ENCODE measurements at regions not wholly inside any gene's neighbourhood (a gene's known extent, or its start where the extent isn't known, plus 50 kb on each side); places are given as distances from the start of the nearest gene placed in this dataset.
A peak's percentile ranks its signal among the peaks of the same experiment; 100 is the strongest.
"Not testable (repeated sequence)": the region's sequence is repeated elsewhere in the genome, so short reads cannot be mapped to it uniquely, and the experiment has no call there.

GRCh38 chr1:73452522-73452921, 745.5 kb downstream of the LRRIQ3 start:
- no peak overlapping the region for H3K4me3 ChIP-seq
- TF ChIP-seq, protein P1, sequence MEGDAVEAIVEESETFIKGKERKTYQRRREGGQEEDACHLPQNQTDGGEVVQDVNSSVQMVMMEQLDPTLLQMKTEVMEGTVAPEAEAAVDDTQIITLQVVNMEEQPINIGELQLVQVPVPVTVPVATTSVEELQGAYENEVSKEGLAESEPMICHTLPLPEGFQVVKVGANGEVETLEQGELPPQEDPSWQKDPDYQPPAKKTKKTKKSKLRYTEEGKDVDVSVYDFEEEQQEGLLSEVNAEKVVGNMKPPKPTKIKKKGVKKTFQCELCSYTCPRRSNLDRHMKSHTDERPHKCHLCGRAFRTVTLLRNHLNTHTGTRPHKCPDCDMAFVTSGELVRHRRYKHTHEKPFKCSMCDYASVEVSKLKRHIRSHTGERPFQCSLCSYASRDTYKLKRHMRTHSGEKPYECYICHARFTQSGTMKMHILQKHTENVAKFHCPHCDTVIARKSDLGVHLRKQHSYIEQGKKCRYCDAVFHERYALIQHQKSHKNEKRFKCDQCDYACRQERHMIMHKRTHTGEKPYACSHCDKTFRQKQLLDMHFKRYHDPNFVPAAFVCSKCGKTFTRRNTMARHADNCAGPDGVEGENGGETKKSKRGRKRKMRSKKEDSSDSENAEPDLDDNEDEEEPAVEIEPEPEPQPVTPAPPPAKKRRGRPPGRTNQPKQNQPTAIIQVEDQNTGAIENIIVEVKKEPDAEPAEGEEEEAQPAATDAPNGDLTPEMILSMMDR (IDR thresholded peaks at IDR 0.05) = no peak
- H3K36me3 ChIP-seq = no peaks in the 10 kb centered on the region
- ATAC-seq (no peak), DNase-seq (no peak)
- no peaks in the 10 kb centered on the region for H3K27me3 ChIP-seq
- no peaks in the 10 kb centered on the region for H3K9me3 ChIP-seq
- no peak overlapping the region for H3K27ac ChIP-seq
- intact Hi-C loops (cut with DNase I) = no loop called here
- H3K4me1 ChIP-seq = no peaks in the 10 kb centered on the region

DNA sequence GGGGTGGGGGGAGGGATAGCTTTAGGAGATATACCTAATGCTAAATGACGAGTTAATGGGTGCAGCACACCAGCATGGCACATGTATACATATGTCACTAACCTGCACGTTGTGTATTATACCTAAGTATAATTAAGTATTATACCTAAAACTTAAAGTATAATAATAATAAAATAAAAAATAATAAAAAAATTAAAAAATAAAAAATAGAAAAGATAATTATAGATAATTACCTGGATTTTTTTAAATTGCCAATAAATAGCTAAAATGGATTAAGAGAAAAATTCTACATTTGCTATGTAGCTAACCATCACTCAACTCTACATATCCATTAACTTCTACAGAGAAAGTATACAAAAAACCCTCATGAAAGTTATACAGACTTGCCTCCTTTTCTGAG, 747.3 kb downstream of the LRRIQ3 start:
- H3K27me3 ChIP-seq; H3K36me3 ChIP-seq; H3K4me3 ChIP-seq; ATAC-seq; intact Hi-C loops (cut with DNase I); H3K27ac ChIP-seq; DNase-seq; H3K4me1 ChIP-seq; H3K9me3 ChIP-seq: not testable (repeated sequence)

GRCh38 chr1:73411479-73411878, 786.5 kb downstream of the LRRIQ3 start:
- no peaks in the 10 kb centered on the region for H3K27me3 ChIP-seq
- DNase-seq (no peak), ATAC-seq (no peak)
- H3K36me3 ChIP-seq = no peaks in the 10 kb centered on the region
- no peaks in the 10 kb centered on the region for H3K4me1 ChIP-seq
- intact Hi-C loops (cut with DNase I) = no loop called here
- no peaks in the 10 kb centered on the region for H3K9me3 ChIP-seq
- H3K4me3 ChIP-seq = no peak overlapping the region
- no peak overlapping the region for H3K27ac ChIP-seq
- TF ChIP-seq, protein P1 (IDR thresholded peaks at IDR 0.05) = no peak

- DNase-seq (no peak), ATAC-seq (peak; percentile 48)
- intact Hi-C loops (cut with DNase I) = no loop called here
- Histone ChIP-seq H3K27me3 (no peaks in the 10 kb centered on the region), H3K4me3 (no peak overlapping the region), H3K27ac (no peak overlapping the region), H3K9me3 (no peaks in the 10 kb centered on the region), H3K36me3 (no peaks in the 10 kb centered on the region), H3K4me1 (no peaks in the 10 kb centered on the region)
- TF ChIP-seq, protein P1 (IDR thresholded peaks at IDR 0.05) = no peak
Measured at GRCh38 chr1:73401666-73402065, 796.3 kb downstream of the LRRIQ3 start.

GRCh38 chr1:73382966-73383365, 815.0 kb downstream of the LRRIQ3 start:
- Histone ChIP-seq H3K27me3 (no peaks in the 10 kb centered on the region), H3K36me3 (no peaks in the 10 kb centered on the region), H3K9me3 (no peaks in the 10 kb centered on the region), H3K27ac (no peak overlapping the region), H3K4me1 (no peaks in the 10 kb centered on the region), H3K4me3 (no peak overlapping the region)
- intact Hi-C loops (cut with DNase I) = no loop called here
- ATAC-seq (no peak), DNase-seq (no peak)
- TF ChIP-seq, protein P1 (IDR thresholded peaks at IDR 0.05) = no peak

DNA sequence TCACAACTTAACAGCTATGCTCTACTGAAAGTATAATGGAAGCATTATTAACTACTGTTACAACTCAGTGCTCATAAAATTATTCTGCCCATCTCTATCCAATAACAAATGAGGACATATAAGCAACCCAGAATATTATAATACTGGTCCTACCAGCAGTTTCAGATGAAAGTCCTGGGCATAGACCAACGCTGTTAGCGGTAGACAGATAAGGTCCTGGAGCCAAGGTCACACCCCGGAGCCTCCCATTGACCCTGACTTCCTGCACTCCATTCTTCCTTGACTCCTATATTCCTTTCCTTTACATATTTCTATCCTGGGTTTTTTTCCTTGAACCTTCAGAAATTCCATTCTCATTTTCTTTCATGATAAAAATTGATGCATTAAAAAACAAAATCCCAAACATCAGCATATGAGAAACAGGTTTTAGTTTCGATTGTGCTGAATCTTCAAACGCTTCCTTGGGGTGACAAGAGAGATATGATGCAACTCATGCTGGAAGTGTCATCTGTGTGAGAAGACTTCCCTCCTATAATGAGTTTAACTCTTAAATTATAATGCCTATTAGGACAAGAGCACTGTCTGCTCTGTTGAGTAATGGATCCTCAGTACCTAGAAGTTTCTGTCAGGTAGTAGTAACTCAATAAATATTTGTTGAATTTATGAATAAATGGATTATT, 831.1 kb downstream of the LRRIQ3 start:
- Histone ChIP-seq H3K4me3 (no peak overlapping the region), H3K9me3 (no peaks in the 10 kb centered on the region), H3K4me1 (no peaks in the 10 kb centered on the region), H3K27me3 (no peaks in the 10 kb centered on the region), H3K36me3 (no peaks in the 10 kb centered on the region), H3K27ac (no peak overlapping the region)
- TF ChIP-seq, protein P1 (IDR thresholded peaks at IDR 0.05) = no peak
- DNase-seq = no peak
- intact Hi-C loops (cut with DNase I) = no loop called here
- no peak for ATAC-seq
